ENCODE measurements at regions not wholly inside any gene's neighbourhood (a gene's known extent, or its start where the extent isn't known, plus 50 kb on each side); places are given as distances from the start of the nearest gene placed in this dataset.

DNA sequence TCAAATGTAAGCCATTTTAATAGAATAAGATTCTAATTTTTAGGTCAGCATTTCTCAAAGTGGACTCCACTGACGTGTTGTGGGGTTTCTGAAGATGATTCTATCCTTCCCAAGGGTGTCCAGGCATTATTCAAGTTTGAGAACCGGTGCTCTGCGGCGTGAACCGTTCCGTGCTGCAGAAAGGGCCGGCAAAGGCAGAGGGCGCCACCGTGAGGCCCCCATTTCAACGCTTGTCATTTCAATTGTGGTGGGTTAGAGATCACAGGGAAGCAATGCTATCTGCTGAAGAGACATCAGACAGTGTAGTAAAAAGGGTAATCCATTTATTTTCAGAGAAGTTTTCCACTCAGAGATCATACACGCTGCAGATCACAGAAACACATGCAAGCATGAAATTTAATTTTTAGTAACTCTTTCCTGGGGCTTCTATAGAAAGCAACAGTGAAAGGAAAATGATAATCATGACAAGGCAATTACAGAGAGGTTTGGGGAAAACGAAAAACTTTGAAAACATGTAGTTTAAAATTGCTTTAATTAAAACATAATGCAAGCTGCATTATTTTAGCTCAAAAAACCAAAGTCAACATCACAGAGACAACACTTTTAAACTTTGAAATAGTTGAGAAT is 201.7 kb downstream of the EXOC5 start:
- TF ChIP-seq, protein P1, sequence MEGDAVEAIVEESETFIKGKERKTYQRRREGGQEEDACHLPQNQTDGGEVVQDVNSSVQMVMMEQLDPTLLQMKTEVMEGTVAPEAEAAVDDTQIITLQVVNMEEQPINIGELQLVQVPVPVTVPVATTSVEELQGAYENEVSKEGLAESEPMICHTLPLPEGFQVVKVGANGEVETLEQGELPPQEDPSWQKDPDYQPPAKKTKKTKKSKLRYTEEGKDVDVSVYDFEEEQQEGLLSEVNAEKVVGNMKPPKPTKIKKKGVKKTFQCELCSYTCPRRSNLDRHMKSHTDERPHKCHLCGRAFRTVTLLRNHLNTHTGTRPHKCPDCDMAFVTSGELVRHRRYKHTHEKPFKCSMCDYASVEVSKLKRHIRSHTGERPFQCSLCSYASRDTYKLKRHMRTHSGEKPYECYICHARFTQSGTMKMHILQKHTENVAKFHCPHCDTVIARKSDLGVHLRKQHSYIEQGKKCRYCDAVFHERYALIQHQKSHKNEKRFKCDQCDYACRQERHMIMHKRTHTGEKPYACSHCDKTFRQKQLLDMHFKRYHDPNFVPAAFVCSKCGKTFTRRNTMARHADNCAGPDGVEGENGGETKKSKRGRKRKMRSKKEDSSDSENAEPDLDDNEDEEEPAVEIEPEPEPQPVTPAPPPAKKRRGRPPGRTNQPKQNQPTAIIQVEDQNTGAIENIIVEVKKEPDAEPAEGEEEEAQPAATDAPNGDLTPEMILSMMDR (IDR thresholded peaks at IDR 0.05 in 4 of 5, conservative IDR thresholded peaks at IDR 0.05 in 1 of 5), result peak in 2 of 5 experiments; percentile 25 to 49
- TF ChIP-seq POLR2A (IDR thresholded peaks at IDR 0.05), result no peak

All from gastrocnemius medialis (tissue), 4 donors.